HEK293T (cell line): ENCODE measurements at regions not wholly inside any gene's neighbourhood (a gene's known extent, or its start where the extent isn't known, plus 50 kb on each side); places are given as distances from the start of the nearest gene placed in this dataset.

ENCODE experiments used
- CTCF ChIA-PET: fragments of 350-600 bp; formaldehyde crosslinking; extraction: SDS; loops from one replicate; lab custom pipeline; 2021; ENCODE audit warnings: antibody characterized with exemption, inconsistent platforms; lab: Yijun Ruan, JAX
- POLR2A ChIA-PET: fragments of 350-600 bp; formaldehyde crosslinking; extraction: SDS; loops from one replicate; lab custom pipeline; 2020; ENCODE audit warnings: antibody characterized with exemption, inconsistent platforms; lab: Yijun Ruan, JAX
- DNase-seq: peaks from one replicate; pipeline ENCODE4 v3.0.0; 2012; ENCODE audit warnings: mixed read lengths; ENCODE audit errors: extremely low spot score
- ARNT ChIP-seq: fragments of 450-650 bp; IDR thresholded peaks from 2 replicates; pipeline ENCODE4 v1.6.1; 2017; ENCODE audit warnings: mild to moderate bottlenecking
- BHLHE40 ChIP-seq: fragments of 450-650 bp; IDR thresholded peaks from 2 replicates; pipeline ENCODE4 v1.6.1; 2016; ENCODE audit warnings: mild to moderate bottlenecking, moderate library complexity, borderline replicate concordance
- CTBP1 ChIP-seq: fragments of 450-650 bp; IDR thresholded peaks from 2 replicates; pipeline ENCODE4 v1.6.1; 2016; ENCODE audit warnings: borderline replicate concordance
- ELF4 ChIP-seq: fragments of 450-650 bp; IDR thresholded peaks from 2 replicates; pipeline ENCODE4 v1.6.1; 2017; ENCODE audit warnings: antibody characterized with exemption
- FOXA1 ChIP-seq: fragments of 450-650 bp; IDR thresholded peaks from 2 replicates; pipeline ENCODE4 v1.6.1; 2016; ENCODE audit warnings: mild to moderate bottlenecking
- FOXK2 ChIP-seq: fragments of 450-650 bp; IDR thresholded peaks from 2 replicates; pipeline ENCODE4 v1.6.1; 2016; ENCODE audit warnings: mild to moderate bottlenecking
- FOXM1 ChIP-seq: fragments of 450-650 bp; IDR thresholded peaks from 2 replicates; pipeline ENCODE4 v1.6.1; 2017; ENCODE audit warnings: mild to moderate bottlenecking, borderline replicate concordance
- HDGF ChIP-seq: fragments of 450-650 bp; IDR thresholded peaks from 2 replicates; pipeline ENCODE4 v1.6.1; 2017; ENCODE audit warnings: antibody characterized with exemption, borderline replicate concordance
- L3MBTL2 ChIP-seq: fragments of 450-650 bp; conservative IDR thresholded peaks from 2 replicates; pipeline ENCODE4 v1.6.1; 2016; ENCODE audit warnings: mild to moderate bottlenecking
- LEF1 ChIP-seq: fragments of 450-650 bp; IDR thresholded peaks from 2 replicates; pipeline ENCODE4 v1.6.1; 2017; ENCODE audit warnings: mild to moderate bottlenecking, borderline replicate concordance
- NFRKB ChIP-seq: fragments of 450-650 bp; IDR thresholded peaks from 2 replicates; pipeline ENCODE4 v1.6.1; 2016; ENCODE audit warnings: mild to moderate bottlenecking, moderate library complexity
- PKNOX1 ChIP-seq: fragments of 450-650 bp; IDR thresholded peaks from 2 replicates; pipeline ENCODE4 v1.6.1; 2016
- SP1 ChIP-seq: fragments of 450-650 bp; IDR thresholded peaks from 2 replicates; pipeline ENCODE4 v1.6.1; 2017
- SUZ12 ChIP-seq: fragments of 450-650 bp; IDR thresholded peaks from 2 replicates; pipeline ENCODE4 v1.6.1; 2016; ENCODE audit warnings: mild to moderate bottlenecking
- TARDBP ChIP-seq: fragments of 450-650 bp; IDR thresholded peaks from 2 replicates; pipeline ENCODE4 v1.6.1; 2016
- ZNF384 ChIP-seq: fragments of 450-650 bp; IDR thresholded peaks from 2 replicates; pipeline ENCODE4 v1.6.1; 2016

- TF ChIP-seq BHLHE40 (no peak), LEF1 (no peak), CTBP1 (no peak), HDGF (no peak), FOXM1 (no peak), NFRKB (no peak), FOXK2 (no peak), SP1 (no peak), FOXA1 (no peak)
- ChIA-PET POLR2A (no interaction called here), CTCF (no interaction called here)
- DNase-seq, result no peak
These were observed 51.6 kb upstream of the NEK7 start for GRCh38 chr1:198105185-198105584.

- POLR2A ChIA-PET, result no interaction called here
- CTCF ChIA-PET, result no interaction called here
- TF ChIP-seq FOXM1 (no peak), LEF1 (no peak), SUZ12 (no peak), CTBP1 (no peak), NFRKB (no peak), FOXK2 (no peak), TARDBP (no peak), ARNT (no peak), ELF4 (no peak), PKNOX1 (no peak), HDGF (no peak), L3MBTL2 (no peak), ZNF384 (no peak), BHLHE40 (no peak), FOXA1 (no peak), SP1 (no peak)
- DNase-seq, result no peak
These were observed 50.8 kb upstream of the NEK7 start for GRCh38 chr1:198106011-198106410.
